AG09309 (cell line): ENCODE measurements at regions not wholly inside any gene's neighbourhood (a gene's known extent, or its start where the extent isn't known, plus 50 kb on each side); places are given as distances from the start of the nearest gene placed in this dataset.

Experiments
- DNase-seq: peaks from one replicate; pipeline ENCODE4 v3.0.0-alpha.2; 2010; ENCODE audit warnings: low read depth
- H3K4me3 ChIP-seq: 2 replicates; pipeline ENCODE4 v1.5.1; 2011; ENCODE audit warnings: mild to moderate bottlenecking, low read depth, low read length, moderate library complexity; ENCODE audit not compliant: control insufficient read depth
- TF ChIP-seq, protein P1 (sequence below): IDR thresholded peaks from 2 replicates; pipeline ENCODE4 v1.5.1; 2011; ENCODE audit warnings: mild to moderate bottlenecking, low read depth, low read length, inconsistent platforms; ENCODE audit not compliant: insufficient read depth, control insufficient read depth; ENCODE audit errors: missing control alignments

DNA sequence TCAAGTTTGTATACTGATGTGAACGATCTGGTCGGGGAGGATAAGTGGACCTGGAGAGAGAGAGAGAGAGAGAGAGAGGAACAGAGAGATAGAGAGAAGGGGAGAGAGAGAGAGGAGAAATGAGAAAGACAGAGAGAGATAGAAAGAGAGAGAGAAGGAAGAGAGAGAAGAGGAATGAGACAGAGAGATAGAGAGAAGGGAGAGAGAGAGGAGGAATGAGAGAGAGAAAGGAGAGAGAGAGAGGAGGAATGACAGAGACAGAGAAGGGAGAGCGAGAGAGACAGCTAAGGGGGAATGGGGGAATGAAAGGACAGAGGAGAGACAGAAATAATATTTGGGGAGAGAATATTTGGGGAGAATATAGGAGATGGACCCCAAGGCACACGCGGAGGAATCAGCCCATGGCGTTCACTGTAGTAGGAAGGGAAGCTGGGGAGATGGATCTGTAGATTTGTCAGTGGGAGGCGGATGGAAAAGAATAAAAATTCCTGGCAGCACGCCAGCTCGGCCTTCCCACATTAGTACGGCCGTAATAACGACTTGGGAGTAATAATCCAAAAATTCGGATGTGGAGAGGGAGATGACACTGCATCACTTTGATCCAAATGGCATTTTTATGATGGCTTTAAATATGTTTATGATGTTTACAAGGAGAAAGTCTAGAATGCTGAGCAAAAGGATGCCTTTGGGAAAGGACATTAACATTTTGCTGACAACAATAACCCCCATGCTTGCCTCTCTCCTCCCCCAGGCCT lies 159.8 kb upstream of the KCNJ6 start:
- DNase-seq, result no peak
- TF ChIP-seq, protein P1, sequence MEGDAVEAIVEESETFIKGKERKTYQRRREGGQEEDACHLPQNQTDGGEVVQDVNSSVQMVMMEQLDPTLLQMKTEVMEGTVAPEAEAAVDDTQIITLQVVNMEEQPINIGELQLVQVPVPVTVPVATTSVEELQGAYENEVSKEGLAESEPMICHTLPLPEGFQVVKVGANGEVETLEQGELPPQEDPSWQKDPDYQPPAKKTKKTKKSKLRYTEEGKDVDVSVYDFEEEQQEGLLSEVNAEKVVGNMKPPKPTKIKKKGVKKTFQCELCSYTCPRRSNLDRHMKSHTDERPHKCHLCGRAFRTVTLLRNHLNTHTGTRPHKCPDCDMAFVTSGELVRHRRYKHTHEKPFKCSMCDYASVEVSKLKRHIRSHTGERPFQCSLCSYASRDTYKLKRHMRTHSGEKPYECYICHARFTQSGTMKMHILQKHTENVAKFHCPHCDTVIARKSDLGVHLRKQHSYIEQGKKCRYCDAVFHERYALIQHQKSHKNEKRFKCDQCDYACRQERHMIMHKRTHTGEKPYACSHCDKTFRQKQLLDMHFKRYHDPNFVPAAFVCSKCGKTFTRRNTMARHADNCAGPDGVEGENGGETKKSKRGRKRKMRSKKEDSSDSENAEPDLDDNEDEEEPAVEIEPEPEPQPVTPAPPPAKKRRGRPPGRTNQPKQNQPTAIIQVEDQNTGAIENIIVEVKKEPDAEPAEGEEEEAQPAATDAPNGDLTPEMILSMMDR, result no peak
- H3K4me3 ChIP-seq, result no peak overlapping the region

DNA sequence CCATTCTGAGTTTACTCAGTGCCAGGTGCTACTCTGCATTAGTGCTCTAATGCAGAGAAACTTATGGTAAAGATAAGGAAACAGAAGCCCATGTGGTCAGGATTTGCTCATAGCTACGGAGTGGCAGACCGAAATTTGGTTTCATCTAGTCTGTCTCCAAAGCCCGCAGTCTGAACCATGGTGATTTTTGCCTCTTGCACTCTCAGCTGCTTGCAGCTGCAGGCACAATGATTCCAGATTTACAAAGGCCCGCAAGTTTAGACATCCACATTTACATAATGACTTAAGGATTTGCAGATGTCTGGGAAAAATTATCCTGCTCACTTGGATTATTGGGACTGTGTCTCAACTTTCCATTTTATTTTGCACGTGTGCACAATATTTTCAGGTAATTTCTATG lies 161.3 kb upstream of the KCNJ6 start:
- TF ChIP-seq, protein P1, result no peak
- no peak overlapping the region for H3K4me3 ChIP-seq
- no peak for DNase-seq

DNA sequence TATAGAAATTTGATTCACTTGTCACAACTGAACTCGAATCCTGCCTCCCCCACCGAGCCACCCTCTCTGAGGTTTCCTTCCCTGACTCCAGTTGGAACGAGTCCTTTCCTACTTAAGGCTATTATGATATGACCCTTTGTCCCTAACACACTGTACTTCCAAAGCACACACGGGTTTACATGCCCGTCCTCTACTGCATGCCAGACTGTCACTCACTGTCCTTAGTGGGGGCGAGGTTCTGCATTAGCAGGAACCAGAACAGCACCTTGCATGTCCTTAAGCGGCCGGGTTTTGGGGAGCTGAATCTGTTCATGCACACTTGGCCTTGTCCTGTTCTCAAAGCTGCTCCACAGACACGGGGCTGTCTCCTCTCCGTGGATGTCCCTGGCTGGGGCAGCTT lies 164.6 kb upstream of the KCNJ6 start:
- no peak overlapping the region for H3K4me3 ChIP-seq
- no peak for DNase-seq
- TF ChIP-seq, protein P1, result no peak

DNA sequence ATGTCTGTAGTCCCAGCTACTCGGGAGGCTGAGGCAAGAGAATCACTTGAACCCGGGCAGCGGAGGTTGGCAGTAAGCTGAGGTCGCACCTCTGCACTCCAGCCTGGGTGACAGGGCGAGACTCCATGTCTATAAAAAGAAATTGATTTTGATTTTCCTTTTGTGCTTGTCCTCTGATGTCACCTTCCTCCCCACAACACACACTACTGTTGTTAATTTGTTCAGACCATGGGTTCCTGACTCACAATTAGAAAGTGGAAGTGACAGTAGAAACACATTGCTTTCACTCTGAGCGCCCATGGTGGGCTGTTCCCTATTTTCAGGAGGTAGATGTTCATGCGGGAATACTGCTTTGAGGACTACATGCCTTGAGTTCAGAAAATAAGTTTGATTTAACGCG lies 165.5 kb upstream of the KCNJ6 start:
- no peak for DNase-seq
- H3K4me3 ChIP-seq, result no peak overlapping the region
- TF ChIP-seq, protein P1, result no peak

DNA sequence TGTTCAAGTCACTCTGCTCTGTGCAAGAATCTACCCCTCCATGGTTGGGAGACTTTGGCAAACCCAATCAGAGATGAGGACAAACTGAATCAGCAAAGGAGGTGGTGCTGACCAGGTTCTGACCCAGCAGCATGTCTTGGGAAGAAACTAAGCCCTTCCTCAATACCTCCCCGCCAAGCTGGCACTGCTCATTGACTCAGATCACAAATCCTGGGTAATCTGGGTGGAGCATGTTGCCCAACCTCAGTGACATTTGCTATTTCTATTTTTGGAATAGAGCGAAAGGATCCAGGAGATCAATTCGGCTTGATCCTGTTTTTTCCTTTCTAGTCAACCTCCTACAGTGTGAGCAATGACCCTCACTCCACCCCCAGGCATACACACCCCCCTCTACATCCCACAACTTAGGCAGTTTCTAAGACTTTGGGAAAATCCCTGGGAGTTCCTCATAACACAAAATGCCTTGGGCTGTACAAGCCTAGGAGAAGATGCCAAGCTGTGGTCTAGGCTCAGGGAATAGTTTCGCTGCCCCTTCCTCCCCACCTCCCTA lies 166.8 kb upstream of the KCNJ6 start:
- DNase-seq, result no peak
- TF ChIP-seq, protein P1, result no peak
- no peak overlapping the region for H3K4me3 ChIP-seq

DNA sequence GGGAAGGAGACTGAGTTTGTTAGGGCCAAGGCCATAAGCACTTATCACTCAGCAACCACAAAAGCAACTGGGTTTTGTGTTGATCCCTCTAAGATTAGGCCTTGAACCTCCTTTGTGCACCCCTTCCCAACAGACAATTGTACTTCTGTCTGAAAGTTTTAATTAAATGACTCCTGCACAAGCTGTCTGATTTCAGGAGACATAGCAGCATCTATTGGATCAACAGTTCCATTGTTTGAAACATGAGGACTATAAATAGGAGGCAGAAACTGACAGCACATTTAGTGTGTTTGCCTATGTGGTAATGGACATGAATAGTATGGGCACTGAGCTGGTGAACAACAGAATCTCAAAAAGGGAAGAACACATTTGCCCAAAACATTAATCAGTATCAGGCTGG lies 167.3 kb upstream of the KCNJ6 start:
- no peak for DNase-seq
- no peak overlapping the region for H3K4me3 ChIP-seq
- TF ChIP-seq, protein P1, result no peak
